ENCODE measurements at regions not wholly inside any gene's neighbourhood (a gene's known extent, or its start where the extent isn't known, plus 50 kb on each side); places are given as distances from the start of the nearest gene placed in this dataset.
"Not testable (repeated sequence)": the region's sequence is repeated elsewhere in the genome, so short reads cannot be mapped to it uniquely, and the experiment has no call there.

- no peaks in the 10 kb centered on the region for H3K4me1 Mint-ChIP-seq
- H3K27ac Mint-ChIP-seq = no peak overlapping the region
- no peaks in the 10 kb centered on the region for H3K36me3 Mint-ChIP-seq (ENCODE audit: low read depth)
- no peaks in the 10 kb centered on the region for H3K9me3 Mint-ChIP-seq
- peak; percentile 60 for ATAC-seq (replicated peaks)
- peaks cover 4% of the 10 kb centered on the region for H3K27me3 Mint-ChIP-seq
- H3K4me3 Mint-ChIP-seq = no peak overlapping the region
Observed at GRCh38 chr18:42298759-42299675, 344.0 kb downstream of the PIK3C3 start.

GRCh38 chr18:42305869-42306593 is 351.0 kb downstream of the PIK3C3 start:
- Mint-ChIP-seq H3K27ac (no peak overlapping the region), H3K27me3 (no peaks in the 10 kb centered on the region), H3K4me3 (no peak overlapping the region), H3K4me1 (no peaks in the 10 kb centered on the region), H3K9me3 (no peaks in the 10 kb centered on the region), H3K36me3 (ENCODE audit: low read depth) (no peaks in the 10 kb centered on the region)
- no peak for ATAC-seq (replicated peaks)

- H3K4me3 Mint-ChIP-seq = no peak overlapping the region
- no peak overlapping the region for H3K27ac Mint-ChIP-seq
- no peaks in the 10 kb centered on the region for H3K4me1 Mint-ChIP-seq
- no peaks in the 10 kb centered on the region for H3K9me3 Mint-ChIP-seq
- H3K36me3 Mint-ChIP-seq (ENCODE audit: low read depth) = no peaks in the 10 kb centered on the region
- no peaks in the 10 kb centered on the region for H3K27me3 Mint-ChIP-seq
- no peak for ATAC-seq (replicated peaks)
Observed at GRCh38 chr18:42306594-42306980, 351.6 kb downstream of the PIK3C3 start.

- Mint-ChIP-seq H3K4me3 (no peak overlapping the region), H3K27ac (no peak overlapping the region), H3K4me1 (no peaks in the 10 kb centered on the region), H3K9me3 (no peaks in the 10 kb centered on the region), H3K27me3 (no peaks in the 10 kb centered on the region), H3K36me3 (ENCODE audit: low read depth) (no peaks in the 10 kb centered on the region)
- ATAC-seq (replicated peaks) = no peak
Observed at GRCh38 chr18:42310956-42311355, 355.9 kb downstream of the PIK3C3 start.

GRCh38 chr18:42326752-42327151 is 371.7 kb downstream of the PIK3C3 start:
- no peak for ATAC-seq (replicated peaks)
- H3K4me1 Mint-ChIP-seq = no peaks in the 10 kb centered on the region
- peaks cover 2% of the 10 kb centered on the region for H3K27me3 Mint-ChIP-seq
- no peak overlapping the region for H3K4me3 Mint-ChIP-seq
- no peak overlapping the region for H3K27ac Mint-ChIP-seq
- H3K36me3 Mint-ChIP-seq (ENCODE audit: low read depth) = no peaks in the 10 kb centered on the region
- H3K9me3 Mint-ChIP-seq = no peaks in the 10 kb centered on the region

- H3K4me3 Mint-ChIP-seq = no peak overlapping the region
- H3K27me3 Mint-ChIP-seq = no peaks in the 10 kb centered on the region
- H3K9me3 Mint-ChIP-seq = peaks cover 5% of the 10 kb centered on the region
- H3K4me1 Mint-ChIP-seq = no peaks in the 10 kb centered on the region
- H3K36me3 Mint-ChIP-seq (ENCODE audit: low read depth) = no peaks in the 10 kb centered on the region
- H3K27ac Mint-ChIP-seq = no peak overlapping the region
- no peak for ATAC-seq (replicated peaks)
Observed at GRCh38 chr18:42328931-42329330, 373.9 kb downstream of the PIK3C3 start.

- no peak overlapping the region for H3K4me3 Mint-ChIP-seq
- H3K36me3 Mint-ChIP-seq (ENCODE audit: low read depth) = no peaks in the 10 kb centered on the region
- H3K4me1 Mint-ChIP-seq = no peaks in the 10 kb centered on the region
- peaks cover 5% of the 10 kb centered on the region for H3K9me3 Mint-ChIP-seq
- ATAC-seq (replicated peaks) = no peak
- H3K27ac Mint-ChIP-seq = no peak overlapping the region
- no peaks in the 10 kb centered on the region for H3K27me3 Mint-ChIP-seq
Observed at GRCh38 chr18:42330296-42330695, 375.3 kb downstream of the PIK3C3 start.

GRCh38 chr18:42333558-42333957 is 378.5 kb downstream of the PIK3C3 start:
- Mint-ChIP-seq H3K4me1 (no peaks in the 10 kb centered on the region), H3K27ac (no peak overlapping the region), H3K36me3 (ENCODE audit: low read depth) (no peaks in the 10 kb centered on the region), H3K27me3 (no peaks in the 10 kb centered on the region), H3K9me3 (peaks cover 9% of the 10 kb centered on the region), H3K4me3 (no peak overlapping the region)
- no peak for ATAC-seq (replicated peaks)

- no peak overlapping the region for H3K4me3 Mint-ChIP-seq
- H3K9me3 Mint-ChIP-seq = peaks cover 9% of the 10 kb centered on the region
- no peak overlapping the region for H3K27ac Mint-ChIP-seq
- H3K4me1 Mint-ChIP-seq = no peaks in the 10 kb centered on the region
- H3K36me3 Mint-ChIP-seq (ENCODE audit: low read depth) = no peaks in the 10 kb centered on the region
- H3K27me3 Mint-ChIP-seq = no peaks in the 10 kb centered on the region
- no peak for ATAC-seq (replicated peaks)
Observed at GRCh38 chr18:42334931-42335330, 379.9 kb downstream of the PIK3C3 start.

GRCh38 chr18:42336139-42336538 is 381.1 kb downstream of the PIK3C3 start:
- Mint-ChIP-seq H3K27me3 (no peaks in the 10 kb centered on the region), H3K36me3 (ENCODE audit: low read depth) (no peaks in the 10 kb centered on the region), H3K27ac (no peak overlapping the region), H3K9me3 (peaks cover 9% of the 10 kb centered on the region), H3K4me1 (no peaks in the 10 kb centered on the region), H3K4me3 (no peak overlapping the region)
- ATAC-seq (replicated peaks) = no peak

- ATAC-seq (replicated peaks); H3K27me3 Mint-ChIP-seq; H3K4me1 Mint-ChIP-seq; H3K4me3 Mint-ChIP-seq; H3K27ac Mint-ChIP-seq; H3K9me3 Mint-ChIP-seq; H3K36me3 Mint-ChIP-seq (ENCODE audit: low read depth): not testable (repeated sequence)
Observed at GRCh38 chr18:42337337-42337736, 382.3 kb downstream of the PIK3C3 start.

GRCh38 chr18:42338683-42339082 is 383.6 kb downstream of the PIK3C3 start:
- no peak for ATAC-seq (replicated peaks)
- Mint-ChIP-seq H3K4me1 (no peaks in the 10 kb centered on the region), H3K4me3 (no peak overlapping the region), H3K27me3 (no peaks in the 10 kb centered on the region), H3K36me3 (ENCODE audit: low read depth) (no peaks in the 10 kb centered on the region), H3K27ac (no peak overlapping the region), H3K9me3 (peaks cover 4% of the 10 kb centered on the region)

- H3K9me3 Mint-ChIP-seq = peaks cover 4% of the 10 kb centered on the region
- no peaks in the 10 kb centered on the region for H3K36me3 Mint-ChIP-seq (ENCODE audit: low read depth)
- H3K4me3 Mint-ChIP-seq = no peak overlapping the region
- no peaks in the 10 kb centered on the region for H3K4me1 Mint-ChIP-seq
- no peak overlapping the region for H3K27ac Mint-ChIP-seq
- no peak for ATAC-seq (replicated peaks)
- no peaks in the 10 kb centered on the region for H3K27me3 Mint-ChIP-seq
Observed at GRCh38 chr18:42339372-42339771, 384.3 kb downstream of the PIK3C3 start.

GRCh38 chr18:42340423-42341009 is 385.5 kb downstream of the PIK3C3 start:
- Mint-ChIP-seq H3K36me3 (ENCODE audit: low read depth) (no peaks in the 10 kb centered on the region), H3K27me3 (no peaks in the 10 kb centered on the region), H3K27ac (no peak overlapping the region), H3K4me3 (no peak overlapping the region), H3K9me3 (peaks cover 4% of the 10 kb centered on the region), H3K4me1 (no peaks in the 10 kb centered on the region)
- ATAC-seq (replicated peaks) = no peak

GRCh38 chr18:42341423-42341822 is 386.4 kb downstream of the PIK3C3 start:
- Mint-ChIP-seq H3K4me1 (no peaks in the 10 kb centered on the region), H3K36me3 (ENCODE audit: low read depth) (no peaks in the 10 kb centered on the region), H3K27ac (no peak overlapping the region), H3K9me3 (peaks cover 4% of the 10 kb centered on the region), H3K4me3 (no peak overlapping the region), H3K27me3 (no peaks in the 10 kb centered on the region)
- ATAC-seq (replicated peaks) = no peak
